ENCODE measurements at regions not wholly inside any gene's neighbourhood (a gene's known extent, or its start where the extent isn't known, plus 50 kb on each side); places are given as distances from the start of the nearest gene placed in this dataset.

DNA sequence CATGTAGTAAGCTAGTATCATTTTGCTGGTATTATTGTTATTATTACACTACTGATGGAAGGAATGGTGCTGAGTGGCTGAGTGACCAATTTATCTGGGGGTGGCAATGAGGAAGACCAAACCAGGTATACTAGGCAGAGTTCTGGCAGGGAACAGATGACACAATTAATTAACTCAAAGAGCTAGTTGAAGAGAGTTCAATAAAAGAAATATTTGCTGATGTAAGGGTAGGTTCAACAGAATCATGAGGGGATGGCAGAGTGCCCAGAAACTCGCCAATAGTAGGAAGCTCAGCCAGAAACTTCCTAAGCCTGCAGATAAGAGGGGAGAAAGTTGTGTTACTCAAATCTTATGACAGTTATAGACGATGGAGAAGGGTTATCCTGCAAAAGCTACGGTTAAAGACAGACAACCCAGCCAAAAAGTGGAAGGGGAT is 352.5 kb downstream of the KCNJ2 start:
- TF ChIP-seq, protein P1, sequence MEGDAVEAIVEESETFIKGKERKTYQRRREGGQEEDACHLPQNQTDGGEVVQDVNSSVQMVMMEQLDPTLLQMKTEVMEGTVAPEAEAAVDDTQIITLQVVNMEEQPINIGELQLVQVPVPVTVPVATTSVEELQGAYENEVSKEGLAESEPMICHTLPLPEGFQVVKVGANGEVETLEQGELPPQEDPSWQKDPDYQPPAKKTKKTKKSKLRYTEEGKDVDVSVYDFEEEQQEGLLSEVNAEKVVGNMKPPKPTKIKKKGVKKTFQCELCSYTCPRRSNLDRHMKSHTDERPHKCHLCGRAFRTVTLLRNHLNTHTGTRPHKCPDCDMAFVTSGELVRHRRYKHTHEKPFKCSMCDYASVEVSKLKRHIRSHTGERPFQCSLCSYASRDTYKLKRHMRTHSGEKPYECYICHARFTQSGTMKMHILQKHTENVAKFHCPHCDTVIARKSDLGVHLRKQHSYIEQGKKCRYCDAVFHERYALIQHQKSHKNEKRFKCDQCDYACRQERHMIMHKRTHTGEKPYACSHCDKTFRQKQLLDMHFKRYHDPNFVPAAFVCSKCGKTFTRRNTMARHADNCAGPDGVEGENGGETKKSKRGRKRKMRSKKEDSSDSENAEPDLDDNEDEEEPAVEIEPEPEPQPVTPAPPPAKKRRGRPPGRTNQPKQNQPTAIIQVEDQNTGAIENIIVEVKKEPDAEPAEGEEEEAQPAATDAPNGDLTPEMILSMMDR (IDR thresholded peaks at IDR 0.05; ENCODE audit: control extremely low read depth in 1 of 3, insufficient read depth in 1 of 3, low read depth in 1 of 3, low read length in 3 of 3) = no peak
- no peak for TF ChIP-seq CHD7 (IDR thresholded peaks at IDR 0.05; ENCODE audit: insufficient replicate concordance, low read length)
